ENCODE measurements at regions not wholly inside any gene's neighbourhood (a gene's known extent, or its start where the extent isn't known, plus 50 kb on each side); places are given as distances from the start of the nearest gene placed in this dataset.
"Not testable (repeated sequence)": the region's sequence is repeated elsewhere in the genome, so short reads cannot be mapped to it uniquely, and the experiment has no call there.

GRCh38 chr19:14305706-14306105, 75.5 kb upstream of the ADGRE5 start:
- H3K9me3 ChIP-seq (ENCODE audit: control insufficient read depth, low read length), result peaks cover 3% of the 10 kb centered on the region
- 88 to 100% methylated on average over 4 to 5 of the region's 6 CpGs for WGBS, 2 experiments (ENCODE audit: insufficient coverage in 2 of 2)
- H3K4me1 ChIP-seq (ENCODE audit: control insufficient read depth, insufficient read depth, low read length, poor library complexity, severe bottlenecking), result no peaks in the 10 kb centered on the region
- no peak overlapping the region for H3K4me3 ChIP-seq (ENCODE audit: extremely low read depth, insufficient read depth, low read length, poor library complexity, severe bottlenecking)
- H3K36me3 ChIP-seq (ENCODE audit: control insufficient read depth, insufficient read depth, low read length), result no peaks in the 10 kb centered on the region
- H3K27ac ChIP-seq (ENCODE audit: low read depth, low read length, severe bottlenecking), result no peak overlapping the region

GRCh38 chr19:14301150-14301549, 80.1 kb upstream of the ADGRE5 start:
- Histone ChIP-seq H3K4me3 (ENCODE audit: extremely low read depth, insufficient read depth, low read length, poor library complexity, severe bottlenecking) (no peak overlapping the region), H3K4me1 (ENCODE audit: control insufficient read depth, insufficient read depth, low read length, poor library complexity, severe bottlenecking) (no peaks in the 10 kb centered on the region), H3K36me3 (ENCODE audit: control insufficient read depth, insufficient read depth, low read length) (no peaks in the 10 kb centered on the region), H3K27ac (ENCODE audit: low read depth, low read length, severe bottlenecking) (no peak overlapping the region), H3K9me3 (ENCODE audit: control insufficient read depth, low read length) (no peaks in the 10 kb centered on the region)
- 95% methylated on average over 3 to 6 of the region's 6 CpGs for WGBS, 2 experiments (ENCODE audit: insufficient coverage in 2 of 2)

GRCh38 chr19:14300303-14300702, 80.9 kb upstream of the ADGRE5 start:
- H3K27ac ChIP-seq (ENCODE audit: low read depth, low read length, severe bottlenecking), result no peak overlapping the region
- no peaks in the 10 kb centered on the region for H3K36me3 ChIP-seq (ENCODE audit: control insufficient read depth, insufficient read depth, low read length)
- 80 to 100% methylated on average over 1 to 2 of the region's 6 CpGs for WGBS, 2 experiments (ENCODE audit: insufficient coverage in 2 of 2)
- H3K9me3 ChIP-seq (ENCODE audit: control insufficient read depth, low read length), result no peaks in the 10 kb centered on the region
- H3K4me3 ChIP-seq (ENCODE audit: extremely low read depth, insufficient read depth, low read length, poor library complexity, severe bottlenecking), result no peak overlapping the region
- no peaks in the 10 kb centered on the region for H3K4me1 ChIP-seq (ENCODE audit: control insufficient read depth, insufficient read depth, low read length, poor library complexity, severe bottlenecking)

- not testable (repeated sequence) for H3K4me3 ChIP-seq (ENCODE audit: extremely low read depth, insufficient read depth, low read length, poor library complexity, severe bottlenecking); H3K27ac ChIP-seq (ENCODE audit: low read depth, low read length, severe bottlenecking); H3K36me3 ChIP-seq (ENCODE audit: control insufficient read depth, insufficient read depth, low read length); H3K4me1 ChIP-seq (ENCODE audit: control insufficient read depth, insufficient read depth, low read length, poor library complexity, severe bottlenecking); H3K9me3 ChIP-seq (ENCODE audit: control insufficient read depth, low read length)
- 92 to 97% methylated on average over 9 to 12 of the region's 13 CpGs for WGBS, 2 experiments (ENCODE audit: insufficient coverage in 2 of 2)
These were observed 81.9 kb upstream of the ADGRE5 start for GRCh38 chr19:14299224-14299827.

GRCh38 chr19:14297883-14298576, 83.2 kb upstream of the ADGRE5 start:
- not testable (repeated sequence) for H3K36me3 ChIP-seq (ENCODE audit: control insufficient read depth, insufficient read depth, low read length); H3K4me3 ChIP-seq (ENCODE audit: extremely low read depth, insufficient read depth, low read length, poor library complexity, severe bottlenecking); H3K4me1 ChIP-seq (ENCODE audit: control insufficient read depth, insufficient read depth, low read length, poor library complexity, severe bottlenecking); H3K27ac ChIP-seq (ENCODE audit: low read depth, low read length, severe bottlenecking); H3K9me3 ChIP-seq (ENCODE audit: control insufficient read depth, low read length)
- 85% methylated on average over 5 of the region's 14 CpGs; no CpG with 5 or more reads in 1 of the 2 experiments for WGBS, 2 experiments (ENCODE audit: insufficient coverage in 2 of 2)

GRCh38 chr19:14294974-14295373, 86.3 kb upstream of the ADGRE5 start:
- H3K4me3 ChIP-seq (ENCODE audit: extremely low read depth, insufficient read depth, low read length, poor library complexity, severe bottlenecking); H3K27ac ChIP-seq (ENCODE audit: low read depth, low read length, severe bottlenecking); H3K4me1 ChIP-seq (ENCODE audit: control insufficient read depth, insufficient read depth, low read length, poor library complexity, severe bottlenecking); H3K36me3 ChIP-seq (ENCODE audit: control insufficient read depth, insufficient read depth, low read length); H3K9me3 ChIP-seq (ENCODE audit: control insufficient read depth, low read length): not testable (repeated sequence)
- 74 to 88% methylated on average over 3 to 4 of the region's 5 CpGs for whole genome bisulfite sequencing, 2 experiments (ENCODE audit: insufficient coverage in 2 of 2)

GRCh38 chr19:14293816-14294170, 87.5 kb upstream of the ADGRE5 start:
- not testable (repeated sequence) for H3K4me3 ChIP-seq (ENCODE audit: extremely low read depth, insufficient read depth, low read length, poor library complexity, severe bottlenecking); H3K4me1 ChIP-seq (ENCODE audit: control insufficient read depth, insufficient read depth, low read length, poor library complexity, severe bottlenecking); H3K27ac ChIP-seq (ENCODE audit: low read depth, low read length, severe bottlenecking); H3K36me3 ChIP-seq (ENCODE audit: control insufficient read depth, insufficient read depth, low read length); H3K9me3 ChIP-seq (ENCODE audit: control insufficient read depth, low read length)
- no CpG with 5 or more reads among the region's 7 CpGs for WGBS, 2 experiments (ENCODE audit: insufficient coverage in 2 of 2)

GRCh38 chr19:14293101-14293815, 87.3 kb upstream of the ADGRL1 start:
- not testable (repeated sequence) for H3K4me1 ChIP-seq (ENCODE audit: control insufficient read depth, insufficient read depth, low read length, poor library complexity, severe bottlenecking); H3K36me3 ChIP-seq (ENCODE audit: control insufficient read depth, insufficient read depth, low read length); H3K27ac ChIP-seq (ENCODE audit: low read depth, low read length, severe bottlenecking); H3K9me3 ChIP-seq (ENCODE audit: control insufficient read depth, low read length)
- WGBS, 2 experiments (ENCODE audit: insufficient coverage in 2 of 2), result 48 to 54% methylated on average over 5 to 8 of the region's 26 CpGs
- peak overlapping the region; percentile 22 for H3K4me3 ChIP-seq (ENCODE audit: extremely low read depth, insufficient read depth, low read length, poor library complexity, severe bottlenecking)

- 92% methylated on average over 2 to 13 of the region's 15 CpGs for WGBS, 2 experiments (ENCODE audit: insufficient coverage in 2 of 2)
- H3K9me3 ChIP-seq (ENCODE audit: control insufficient read depth, low read length); H3K27ac ChIP-seq (ENCODE audit: low read depth, low read length, severe bottlenecking); H3K4me3 ChIP-seq (ENCODE audit: extremely low read depth, insufficient read depth, low read length, poor library complexity, severe bottlenecking); H3K36me3 ChIP-seq (ENCODE audit: control insufficient read depth, insufficient read depth, low read length); H3K4me1 ChIP-seq (ENCODE audit: control insufficient read depth, insufficient read depth, low read length, poor library complexity, severe bottlenecking): not testable (repeated sequence)
These were observed 83.8 kb upstream of the ADGRL1 start for GRCh38 chr19:14289810-14290209.

- no CpG with 5 or more reads among the region's 4 CpGs for WGBS, 2 experiments (ENCODE audit: insufficient coverage in 2 of 2)
- H3K27ac ChIP-seq (ENCODE audit: low read depth, low read length, severe bottlenecking), result not testable (repeated sequence)
These were observed 81.9 kb upstream of the ADGRL1 start for GRCh38 chr19:14287837-14288236.

GRCh38 chr19:14286594-14286993, 80.6 kb upstream of the ADGRL1 start:
- H3K4me3 ChIP-seq (ENCODE audit: extremely low read depth, insufficient read depth, low read length, poor library complexity, severe bottlenecking); H3K9me3 ChIP-seq (ENCODE audit: control insufficient read depth, low read length); H3K36me3 ChIP-seq (ENCODE audit: control insufficient read depth, insufficient read depth, low read length); H3K27ac ChIP-seq (ENCODE audit: low read depth, low read length, severe bottlenecking); H3K4me1 ChIP-seq (ENCODE audit: control insufficient read depth, insufficient read depth, low read length, poor library complexity, severe bottlenecking): not testable (repeated sequence)
- 86 to 92% methylated on average over 3 of the region's 4 CpGs for WGBS, 2 experiments (ENCODE audit: insufficient coverage in 2 of 2)

More at GRCh38 chr19:14287837-14288236, 81.9 kb upstream of the ADGRL1 start:
- H3K4me1 ChIP-seq (ENCODE audit: control insufficient read depth, insufficient read depth, low read length, poor library complexity, severe bottlenecking); H3K36me3 ChIP-seq (ENCODE audit: control insufficient read depth, insufficient read depth, low read length); H3K4me3 ChIP-seq (ENCODE audit: extremely low read depth, insufficient read depth, low read length, poor library complexity, severe bottlenecking); H3K9me3 ChIP-seq (ENCODE audit: control insufficient read depth, low read length): not testable (repeated sequence)
